ENCODE measurements at regions not wholly inside any gene's neighbourhood (a gene's known extent, or its start where the extent isn't known, plus 50 kb on each side); places are given as distances from the start of the nearest gene placed in this dataset.

GRCh38 chr15:70431854-70432253, 331.5 kb downstream of the UACA start:
- TF ChIP-seq, protein P1, sequence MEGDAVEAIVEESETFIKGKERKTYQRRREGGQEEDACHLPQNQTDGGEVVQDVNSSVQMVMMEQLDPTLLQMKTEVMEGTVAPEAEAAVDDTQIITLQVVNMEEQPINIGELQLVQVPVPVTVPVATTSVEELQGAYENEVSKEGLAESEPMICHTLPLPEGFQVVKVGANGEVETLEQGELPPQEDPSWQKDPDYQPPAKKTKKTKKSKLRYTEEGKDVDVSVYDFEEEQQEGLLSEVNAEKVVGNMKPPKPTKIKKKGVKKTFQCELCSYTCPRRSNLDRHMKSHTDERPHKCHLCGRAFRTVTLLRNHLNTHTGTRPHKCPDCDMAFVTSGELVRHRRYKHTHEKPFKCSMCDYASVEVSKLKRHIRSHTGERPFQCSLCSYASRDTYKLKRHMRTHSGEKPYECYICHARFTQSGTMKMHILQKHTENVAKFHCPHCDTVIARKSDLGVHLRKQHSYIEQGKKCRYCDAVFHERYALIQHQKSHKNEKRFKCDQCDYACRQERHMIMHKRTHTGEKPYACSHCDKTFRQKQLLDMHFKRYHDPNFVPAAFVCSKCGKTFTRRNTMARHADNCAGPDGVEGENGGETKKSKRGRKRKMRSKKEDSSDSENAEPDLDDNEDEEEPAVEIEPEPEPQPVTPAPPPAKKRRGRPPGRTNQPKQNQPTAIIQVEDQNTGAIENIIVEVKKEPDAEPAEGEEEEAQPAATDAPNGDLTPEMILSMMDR (IDR thresholded peaks at IDR 0.05; ENCODE audit: low read depth, low read length) = no peak
- Histone ChIP-seq H3K9me3 (ENCODE audit: control insufficient read depth, insufficient read depth, low read length) (no peaks in the 10 kb centered on the region; the same call in 1 of the 2 replicates), H3K4me3 (ENCODE audit: low read depth, low read length) (no peak overlapping the region), H3K27ac (ENCODE audit: low read depth, low read length) (no peak overlapping the region), H3K27me3 (ENCODE audit: control insufficient read depth, insufficient read depth, low read length) (peaks cover 11% of the 10 kb centered on the region)
- ChIA-PET CTCF (interaction anchor here (1.3 kb wide), 1 partner anchor 34 kb away, joined by 3 read pairs; no protein-coding TSS in a partner anchor), POLR2A (no interaction called here)
- no peak for DNase-seq (ENCODE audit: low read depth, low spot score)

- POLR2A ChIA-PET = interaction anchor here (0.7 kb wide), 1 partner anchor 45 kb away, joined by 3 read pairs; no protein-coding TSS in a partner anchor
- DNase-seq (ENCODE audit: low read depth, low spot score) = peak; percentile 29
- TF ChIP-seq, protein P1 (IDR thresholded peaks at IDR 0.05; ENCODE audit: low read depth, low read length) = no peak
- peaks cover 8% of the 10 kb centered on the region for H3K27me3 ChIP-seq (ENCODE audit: control insufficient read depth, insufficient read depth, low read length)
- CTCF ChIA-PET = interaction anchor here (0.6 to 0.7 kb wide), 2 partner anchors 116 to 927 kb away, joined by 4 read pairs; no protein-coding TSS in a partner anchor
- no peak overlapping the region for H3K27ac ChIP-seq (ENCODE audit: low read depth, low read length)
- no peak overlapping the region for H3K4me3 ChIP-seq (ENCODE audit: low read depth, low read length)
- no peaks in the 10 kb centered on the region; the same call in 1 of the 2 replicates for H3K9me3 ChIP-seq (ENCODE audit: control insufficient read depth, insufficient read depth, low read length)
Measured at GRCh38 chr15:70430069-70430468, 332.4 kb upstream of the TLE3 start.

DNA sequence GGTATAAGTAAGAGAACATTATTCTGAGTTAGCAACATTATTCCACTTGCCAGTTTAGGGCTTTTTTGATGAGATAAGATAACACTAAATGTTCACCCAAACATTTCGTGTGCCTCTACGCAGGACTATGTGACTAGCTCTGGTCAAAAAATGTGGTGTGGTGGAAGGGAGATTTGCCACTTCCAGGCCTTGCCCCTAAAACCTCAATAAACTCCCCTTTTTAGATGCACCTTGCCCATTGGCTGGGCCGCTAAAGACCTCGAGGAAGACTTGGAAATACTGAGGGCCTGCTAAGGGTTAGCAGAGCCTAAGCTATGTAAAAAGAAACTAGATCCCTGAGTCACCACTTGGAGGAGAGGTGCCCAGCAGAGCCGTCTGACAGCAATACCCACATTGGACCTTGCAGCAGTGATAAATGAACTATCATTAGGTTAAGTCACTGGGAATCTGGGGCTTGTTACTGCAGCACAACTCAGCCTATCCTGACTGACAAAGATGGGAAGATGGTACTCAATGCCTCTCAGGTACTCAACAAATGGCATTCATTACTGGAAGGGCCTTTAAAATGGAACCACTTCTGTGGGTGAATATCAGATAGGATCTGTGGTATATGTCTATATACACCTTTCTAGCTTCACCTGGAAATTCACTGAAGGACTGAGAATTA, 331.5 kb upstream of the TLE3 start:
- Histone ChIP-seq H3K27me3 (ENCODE audit: control insufficient read depth, insufficient read depth, low read length) (peaks cover 8% of the 10 kb centered on the region), H3K27ac (ENCODE audit: low read depth, low read length) (no peak overlapping the region), H3K9me3 (ENCODE audit: control insufficient read depth, insufficient read depth, low read length) (no peaks in the 10 kb centered on the region; the same call in 1 of the 2 replicates), H3K4me3 (ENCODE audit: low read depth, low read length) (no peak overlapping the region)
- TF ChIP-seq, protein P1 (IDR thresholded peaks at IDR 0.05; ENCODE audit: low read depth, low read length) = no peak
- DNase-seq (ENCODE audit: low read depth, low spot score) = no peak
- ChIA-PET POLR2A (interaction anchor here (0.7 kb wide), 1 partner anchor 46 kb away, joined by 3 read pairs; no protein-coding TSS in a partner anchor), CTCF (no interaction called here)

DNA sequence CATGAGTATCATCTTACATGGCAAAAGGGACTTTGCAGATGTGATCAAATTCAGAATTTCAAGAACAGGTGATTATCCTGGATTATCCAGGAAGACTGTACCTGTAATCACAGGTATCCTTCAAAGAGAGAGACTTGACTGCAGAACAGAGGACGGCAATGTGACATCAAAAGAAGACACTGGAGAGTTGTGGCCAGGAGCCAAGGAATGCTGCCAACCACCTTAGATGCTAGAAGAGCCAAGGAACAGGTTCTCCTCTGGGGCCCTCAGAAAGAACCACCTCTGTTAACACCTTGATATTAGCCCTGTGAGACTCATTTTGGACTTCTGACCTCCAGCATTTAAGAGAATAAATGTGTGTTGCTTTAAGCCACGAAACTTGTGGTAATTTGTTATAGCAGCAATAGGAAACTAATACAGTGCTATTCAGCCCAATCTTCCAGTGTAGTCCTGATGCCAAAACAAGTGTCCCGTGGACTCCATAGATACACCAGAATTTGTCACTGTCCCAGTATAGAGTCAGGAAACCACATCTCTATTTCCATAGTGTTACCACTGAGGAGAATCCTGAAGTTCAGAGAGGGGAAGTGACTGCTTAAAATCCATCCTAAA, 330.6 kb upstream of the TLE3 start:
- no peak overlapping the region for H3K27ac ChIP-seq (ENCODE audit: low read depth, low read length)
- no peak overlapping the region for H3K4me3 ChIP-seq (ENCODE audit: low read depth, low read length)
- H3K9me3 ChIP-seq (ENCODE audit: control insufficient read depth, insufficient read depth, low read length) = no peaks in the 10 kb centered on the region; the same call in 1 of the 2 replicates
- no peak for DNase-seq (ENCODE audit: low read depth, low spot score)
- H3K27me3 ChIP-seq (ENCODE audit: control insufficient read depth, insufficient read depth, low read length) = peaks cover 12% of the 10 kb centered on the region
- ChIA-PET CTCF (no interaction called here), POLR2A (no interaction called here)
- TF ChIP-seq, protein P1 (IDR thresholded peaks at IDR 0.05; ENCODE audit: low read depth, low read length) = no peak

Data from AG04450 (cell line).